GM12875 (cell line): ENCODE measurements at regions not wholly inside any gene's neighbourhood (a gene's known extent, or its start where the extent isn't known, plus 50 kb on each side); places are given as distances from the start of the nearest gene placed in this dataset.

Source experiments
- H3K4me3 ChIP-seq: one replicate; pipeline ENCODE4 v1.5.1; 2011; ENCODE audit warnings: low read depth, low read length, control low read depth
- TF ChIP-seq, protein P1 (sequence below): IDR thresholded peaks from 2 replicates; pipeline ENCODE4 v1.5.1; 2011; ENCODE audit warnings: low read depth, mild to moderate bottlenecking, control low read depth, inconsistent platforms, low read length, moderate library complexity, borderline replicate concordance; ENCODE audit not compliant: insufficient read depth

DNA sequence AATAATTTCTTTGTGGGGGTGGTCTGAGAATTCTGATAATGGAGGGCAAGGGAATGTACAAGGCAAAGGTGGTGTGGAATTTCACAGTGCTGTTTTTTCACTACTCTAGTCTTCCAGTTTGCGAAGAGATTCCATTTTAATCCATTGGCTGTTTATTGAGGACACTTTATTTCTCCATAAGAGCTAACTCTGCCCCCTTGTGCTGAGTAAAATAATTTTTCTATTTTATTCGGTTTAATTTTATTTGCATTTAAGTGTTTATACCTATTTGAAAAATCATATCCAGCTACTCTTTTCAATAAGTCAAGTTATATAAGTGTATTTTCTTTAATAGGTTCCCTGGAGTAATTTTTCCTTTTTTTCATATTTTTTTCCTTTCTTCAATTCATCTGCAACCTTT is 840.1 kb downstream of the TUSC7 start:
- TF ChIP-seq, protein P1, sequence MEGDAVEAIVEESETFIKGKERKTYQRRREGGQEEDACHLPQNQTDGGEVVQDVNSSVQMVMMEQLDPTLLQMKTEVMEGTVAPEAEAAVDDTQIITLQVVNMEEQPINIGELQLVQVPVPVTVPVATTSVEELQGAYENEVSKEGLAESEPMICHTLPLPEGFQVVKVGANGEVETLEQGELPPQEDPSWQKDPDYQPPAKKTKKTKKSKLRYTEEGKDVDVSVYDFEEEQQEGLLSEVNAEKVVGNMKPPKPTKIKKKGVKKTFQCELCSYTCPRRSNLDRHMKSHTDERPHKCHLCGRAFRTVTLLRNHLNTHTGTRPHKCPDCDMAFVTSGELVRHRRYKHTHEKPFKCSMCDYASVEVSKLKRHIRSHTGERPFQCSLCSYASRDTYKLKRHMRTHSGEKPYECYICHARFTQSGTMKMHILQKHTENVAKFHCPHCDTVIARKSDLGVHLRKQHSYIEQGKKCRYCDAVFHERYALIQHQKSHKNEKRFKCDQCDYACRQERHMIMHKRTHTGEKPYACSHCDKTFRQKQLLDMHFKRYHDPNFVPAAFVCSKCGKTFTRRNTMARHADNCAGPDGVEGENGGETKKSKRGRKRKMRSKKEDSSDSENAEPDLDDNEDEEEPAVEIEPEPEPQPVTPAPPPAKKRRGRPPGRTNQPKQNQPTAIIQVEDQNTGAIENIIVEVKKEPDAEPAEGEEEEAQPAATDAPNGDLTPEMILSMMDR: no peak

DNA sequence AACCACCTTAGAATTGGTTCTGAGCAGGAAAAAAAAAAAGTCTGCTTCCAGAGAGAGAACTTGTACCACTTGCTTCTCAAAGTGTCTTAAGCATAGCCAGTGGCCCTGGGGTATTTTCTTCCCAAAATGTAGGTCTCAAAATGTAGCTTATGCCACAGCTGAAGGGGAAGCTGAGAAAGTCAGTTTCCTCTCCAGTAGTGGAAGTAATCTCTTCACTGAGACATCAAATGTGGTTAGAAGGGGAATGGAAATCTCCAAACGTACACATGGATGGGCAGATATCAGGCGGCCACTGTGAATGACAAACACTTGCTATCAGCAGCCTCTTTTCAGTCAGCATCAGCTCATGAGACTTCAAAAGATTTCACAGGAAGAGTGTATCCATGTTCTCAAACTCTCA is 841.2 kb downstream of the TUSC7 start:
- no peak overlapping the region for H3K4me3 ChIP-seq
- TF ChIP-seq, protein P1: no peak

More for the DNA sequence above, 840.1 kb downstream of the TUSC7 start:
- H3K4me3 ChIP-seq: no peak overlapping the region

DNA sequence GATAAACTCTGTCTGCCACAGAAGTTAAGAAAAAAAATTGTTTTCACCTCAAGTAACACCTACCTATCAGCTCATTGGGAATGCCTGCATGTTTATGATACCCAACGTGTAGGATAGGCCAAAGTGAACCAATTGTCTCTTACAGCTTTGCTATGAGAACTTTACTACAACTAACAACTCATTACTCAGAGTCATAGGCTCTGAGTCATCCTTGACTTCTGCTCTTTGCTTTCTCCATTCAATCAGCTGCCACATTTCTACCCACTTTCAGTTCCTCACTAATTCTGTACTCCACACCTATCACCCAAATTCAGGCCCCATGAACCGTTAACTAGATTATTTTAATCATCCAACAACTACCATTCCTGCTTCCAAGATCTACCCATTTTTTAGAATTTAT is 843.9 kb downstream of the TUSC7 start:
- no peak overlapping the region for H3K4me3 ChIP-seq
- TF ChIP-seq, protein P1: no peak

DNA sequence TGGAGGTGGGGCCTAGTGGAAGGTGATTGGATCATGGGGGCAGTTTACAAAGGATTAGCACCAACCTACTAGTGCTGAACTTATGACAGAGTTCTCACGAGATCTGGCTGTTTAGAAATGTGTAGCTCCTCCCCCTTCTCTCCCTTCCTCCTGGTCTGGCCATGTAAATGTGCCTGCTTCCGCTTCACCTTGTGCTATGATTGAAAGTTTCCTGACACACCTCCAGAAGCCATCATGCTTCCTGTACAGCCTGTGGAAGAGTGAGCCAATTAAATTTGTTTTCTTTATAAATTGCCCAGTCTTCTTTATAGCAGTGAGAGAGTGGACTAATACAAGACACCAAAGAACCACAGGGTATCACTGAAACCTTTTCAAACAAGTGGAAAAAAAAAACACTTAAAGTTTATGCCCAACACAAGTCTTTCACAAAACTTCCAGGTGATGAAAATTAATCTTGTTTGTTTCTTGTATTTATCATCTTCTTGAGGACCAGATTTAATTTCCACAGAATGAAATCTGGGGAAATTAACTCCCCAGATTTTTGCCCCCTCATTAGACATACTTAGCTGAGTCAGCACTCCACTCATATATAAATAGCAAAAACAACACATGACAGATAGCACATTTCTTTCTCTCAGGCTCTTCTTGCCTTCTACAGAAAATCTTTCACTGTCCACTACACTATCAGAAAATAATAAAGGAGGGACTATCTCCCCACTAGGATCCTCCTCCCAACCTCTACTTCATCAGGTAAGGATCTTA is 847.2 kb downstream of the TUSC7 start:
- TF ChIP-seq, protein P1: no peak

DNA sequence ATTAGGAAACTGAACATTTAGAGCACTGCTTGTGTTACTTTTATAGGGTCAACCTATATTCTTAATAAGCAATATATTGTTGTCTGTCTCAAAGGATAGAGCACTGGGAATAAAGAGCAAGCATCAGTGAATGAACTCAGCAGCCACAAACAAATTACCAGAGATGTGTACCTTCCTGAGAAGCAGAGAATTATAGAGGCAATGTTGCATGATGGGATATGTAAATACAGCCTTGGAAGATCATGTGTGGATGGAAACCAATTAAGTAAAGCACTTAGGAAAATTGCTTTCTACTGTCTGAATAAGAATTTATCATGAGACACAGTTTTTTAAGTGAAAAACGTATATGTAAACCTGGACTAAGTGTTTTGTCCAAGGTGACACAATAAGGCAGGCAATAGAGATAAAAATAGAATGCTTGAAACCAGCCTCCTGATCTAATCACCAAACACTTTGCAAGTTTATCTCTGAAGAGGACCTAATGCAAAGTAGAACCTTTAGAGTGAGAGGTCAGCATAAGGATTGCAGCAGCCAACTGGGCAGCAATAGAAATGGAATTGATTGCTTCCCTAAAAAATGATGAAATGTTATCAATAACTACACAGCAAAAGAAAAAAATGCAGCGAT is 848.0 kb downstream of the TUSC7 start:
- H3K4me3 ChIP-seq: no peak overlapping the region
- TF ChIP-seq, protein P1: no peak

More for the DNA sequence above, 847.2 kb downstream of the TUSC7 start:
- no peak overlapping the region for H3K4me3 ChIP-seq

DNA sequence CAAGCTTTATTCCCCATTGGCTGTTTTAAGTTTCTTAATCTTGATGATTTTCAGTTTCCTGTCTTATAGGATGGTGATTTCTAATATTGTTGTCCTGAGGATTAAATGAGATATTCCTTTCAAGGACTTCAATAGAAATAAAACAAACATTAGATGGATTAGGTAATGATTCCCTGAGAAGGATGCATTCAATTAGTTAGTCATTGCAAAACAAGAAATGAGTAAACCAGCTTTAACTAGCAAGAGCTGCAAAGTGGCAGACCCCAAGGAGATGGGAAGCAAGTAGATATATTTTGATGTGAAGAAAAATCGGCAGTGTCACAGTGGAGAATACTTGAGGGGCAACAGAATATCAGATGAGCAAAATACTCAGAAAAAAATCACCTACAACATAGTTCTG is 849.1 kb downstream of the TUSC7 start:
- H3K4me3 ChIP-seq: no peak overlapping the region
- TF ChIP-seq, protein P1: no peak

DNA sequence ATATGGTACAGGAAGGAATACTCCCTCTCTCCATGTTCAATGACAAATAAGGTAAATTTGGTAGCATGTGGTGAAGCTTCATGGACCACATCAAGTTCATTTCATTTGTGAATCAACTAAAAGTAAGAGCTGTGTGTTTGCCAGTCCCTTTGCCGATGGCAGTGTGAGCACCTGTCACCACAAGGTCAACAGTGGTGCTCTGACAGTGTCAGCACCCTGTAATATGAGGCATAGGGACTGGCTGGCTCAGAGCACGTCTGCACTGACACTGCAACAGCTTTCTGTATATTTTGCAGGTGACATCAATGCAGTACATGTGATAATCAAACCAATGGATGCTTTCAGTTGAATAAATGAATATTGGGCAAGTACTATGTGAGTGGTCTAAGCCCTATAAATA is 852.4 kb downstream of the TUSC7 start:
- TF ChIP-seq, protein P1: no peak
- H3K4me3 ChIP-seq: no peak overlapping the region
